GM12874 (cell line): ENCODE measurements at regions not wholly inside any gene's neighbourhood (a gene's known extent, or its start where the extent isn't known, plus 50 kb on each side); places are given as distances from the start of the nearest gene placed in this dataset.

ENCODE experiments used
- CTCF ChIP-seq: IDR thresholded peaks from 2 replicates; pipeline ENCODE4 v1.5.1; 2011; ENCODE audit warnings: low read depth, mild to moderate bottlenecking, control low read depth, low read length, moderate library complexity; ENCODE audit not compliant: insufficient read depth

GRCh38 chr15:55074431-55074830, 122.3 kb downstream of the RSL24D1 start:
- TF ChIP-seq CTCF, result no peak

- no peak for TF ChIP-seq CTCF
Observed at GRCh38 chr15:55060836-55061235, 135.9 kb downstream of the RSL24D1 start.

- no peak for TF ChIP-seq CTCF
Observed at GRCh38 chr15:55056500-55056899, 140.2 kb downstream of the RSL24D1 start.

- TF ChIP-seq CTCF, result no peak
Observed at GRCh38 chr15:55044162-55044561, 152.6 kb downstream of the RSL24D1 start.

- TF ChIP-seq CTCF, result no peak
Observed at GRCh38 chr15:55037071-55037470, 159.7 kb downstream of the RSL24D1 start.

GRCh38 chr15:55035749-55036148, 161.0 kb downstream of the RSL24D1 start:
- no peak for TF ChIP-seq CTCF

GRCh38 chr15:55033574-55033973, 163.2 kb downstream of the RSL24D1 start:
- no peak for TF ChIP-seq CTCF

- no peak for TF ChIP-seq CTCF
Observed at GRCh38 chr15:55031727-55032126, 165.0 kb downstream of the RSL24D1 start.
